ENCODE measurements at regions not wholly inside any gene's neighbourhood (a gene's known extent, or its start where the extent isn't known, plus 50 kb on each side); places are given as distances from the start of the nearest gene placed in this dataset.
A peak's percentile ranks its signal among the peaks of the same experiment; 100 is the strongest.

DNA sequence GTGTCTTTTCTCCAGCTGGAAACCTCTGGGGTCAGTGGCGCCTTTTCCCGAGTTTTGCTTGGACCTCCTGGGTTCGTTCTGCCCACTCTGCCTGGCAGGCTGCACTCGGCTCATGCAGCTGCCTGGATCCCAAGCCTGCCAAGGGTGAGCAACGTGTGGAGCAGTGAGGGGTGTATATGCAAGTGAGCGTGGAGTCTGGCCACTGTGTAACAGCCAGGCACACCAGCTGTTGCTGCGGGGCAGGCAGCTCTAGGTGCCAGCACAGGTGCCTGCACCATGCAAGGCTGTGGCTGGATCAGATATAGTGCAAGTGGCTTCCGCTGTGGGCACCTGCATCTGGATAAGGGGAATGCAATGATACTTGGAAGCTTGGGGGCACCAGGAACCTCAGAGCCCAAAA is 699.4 kb downstream of the SLITRK1 start:
- Histone ChIP-seq H3K27ac (ENCODE audit: low read depth in 2 of 2, low read length in 2 of 2) (no peak overlapping the region), H3K9ac (ENCODE audit: low read length in 3 of 3) (no peak overlapping the region), H3K4me1 (ENCODE audit: control insufficient read depth in 2 of 3, insufficient read depth in 2 of 3, low read depth in 1 of 3, low read length in 3 of 3) (no peaks in the 10 kb centered on the region), H3K9me3 (ENCODE audit: control insufficient read depth in 2 of 3, insufficient read depth in 1 of 3, low read length in 3 of 3) (no peaks in the 10 kb centered on the region), H3K36me3 (ENCODE audit: control insufficient read depth in 2 of 3, insufficient read depth in 3 of 3, low read length in 3 of 3) (no peaks in the 10 kb centered on the region), H3K27me3 (ENCODE audit: control insufficient read depth, insufficient read depth, low read length) (no peaks in the 10 kb centered on the region), H3K4me3 (ENCODE audit: low read length in 3 of 3) (no peak overlapping the region)
- DNase-seq (peak in 1 of 5 donors; percentile 59), FAIRE-seq (no peak)
- intact Hi-C loops (cut with DNase I) = no loop called here
- TF ChIP-seq, protein P1, sequence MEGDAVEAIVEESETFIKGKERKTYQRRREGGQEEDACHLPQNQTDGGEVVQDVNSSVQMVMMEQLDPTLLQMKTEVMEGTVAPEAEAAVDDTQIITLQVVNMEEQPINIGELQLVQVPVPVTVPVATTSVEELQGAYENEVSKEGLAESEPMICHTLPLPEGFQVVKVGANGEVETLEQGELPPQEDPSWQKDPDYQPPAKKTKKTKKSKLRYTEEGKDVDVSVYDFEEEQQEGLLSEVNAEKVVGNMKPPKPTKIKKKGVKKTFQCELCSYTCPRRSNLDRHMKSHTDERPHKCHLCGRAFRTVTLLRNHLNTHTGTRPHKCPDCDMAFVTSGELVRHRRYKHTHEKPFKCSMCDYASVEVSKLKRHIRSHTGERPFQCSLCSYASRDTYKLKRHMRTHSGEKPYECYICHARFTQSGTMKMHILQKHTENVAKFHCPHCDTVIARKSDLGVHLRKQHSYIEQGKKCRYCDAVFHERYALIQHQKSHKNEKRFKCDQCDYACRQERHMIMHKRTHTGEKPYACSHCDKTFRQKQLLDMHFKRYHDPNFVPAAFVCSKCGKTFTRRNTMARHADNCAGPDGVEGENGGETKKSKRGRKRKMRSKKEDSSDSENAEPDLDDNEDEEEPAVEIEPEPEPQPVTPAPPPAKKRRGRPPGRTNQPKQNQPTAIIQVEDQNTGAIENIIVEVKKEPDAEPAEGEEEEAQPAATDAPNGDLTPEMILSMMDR (IDR thresholded peaks at IDR 0.05; ENCODE audit: borderline replicate concordance, extremely low read depth, insufficient read depth) = no peak

DNA sequence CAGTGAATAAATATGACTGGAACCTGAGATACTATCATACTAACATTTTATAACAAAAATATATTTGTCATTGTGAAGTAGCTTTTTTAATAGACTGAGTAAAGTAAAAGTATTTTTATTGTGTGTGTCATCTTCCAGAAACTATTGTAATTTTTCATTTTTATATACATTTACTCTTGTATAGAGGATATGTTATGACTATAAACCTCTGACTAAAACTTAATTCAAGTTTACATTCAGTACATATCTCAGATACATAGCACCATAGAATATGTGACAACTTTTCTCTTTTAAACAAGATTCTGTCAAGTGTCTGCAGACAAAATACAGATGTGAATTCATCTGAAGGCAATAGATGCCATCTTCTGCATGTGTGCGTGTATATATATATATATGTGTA is 704.3 kb downstream of the SLITRK1 start:
- Histone ChIP-seq H3K27me3 (ENCODE audit: control insufficient read depth, insufficient read depth, low read length) (no peaks in the 10 kb centered on the region), H3K36me3 (ENCODE audit: control insufficient read depth in 2 of 3, insufficient read depth in 3 of 3, low read length in 3 of 3) (no peaks in the 10 kb centered on the region), H3K9ac (ENCODE audit: low read length in 3 of 3) (no peak overlapping the region), H3K4me1 (ENCODE audit: control insufficient read depth in 2 of 3, insufficient read depth in 2 of 3, low read depth in 1 of 3, low read length in 3 of 3) (no peaks in the 10 kb centered on the region), H3K4me3 (ENCODE audit: low read length in 3 of 3) (no peak overlapping the region), H3K27ac (ENCODE audit: low read depth in 2 of 2, low read length in 2 of 2) (no peak overlapping the region), H3K9me3 (ENCODE audit: control insufficient read depth in 2 of 3, insufficient read depth in 1 of 3, low read length in 3 of 3) (no peaks in the 10 kb centered on the region)
- intact Hi-C loops (cut with DNase I) = no loop called here
- TF ChIP-seq, protein P1 (IDR thresholded peaks at IDR 0.05; ENCODE audit: borderline replicate concordance, extremely low read depth, insufficient read depth) = no peak
- FAIRE-seq (no peak), DNase-seq (no peak)

DNA sequence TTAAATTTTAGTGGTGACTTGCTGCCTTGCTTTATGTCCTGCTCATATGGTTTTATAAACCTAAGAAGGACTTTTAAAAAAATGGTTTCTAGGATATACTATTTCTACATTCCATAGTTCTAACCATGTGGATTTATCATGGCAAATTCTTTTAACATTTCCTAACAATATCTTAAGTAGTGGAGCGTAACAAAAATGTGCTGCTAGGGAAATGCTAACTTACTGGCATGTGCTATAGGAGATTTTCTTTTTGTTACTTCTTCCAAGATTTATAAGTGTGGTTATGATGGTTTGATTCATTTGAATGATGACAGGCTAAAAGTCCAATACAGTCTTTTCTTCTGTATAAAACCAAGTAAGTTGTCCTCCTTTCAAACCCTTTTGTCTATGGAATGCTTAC is 713.7 kb downstream of the SLITRK1 start:
- H3K4me1 ChIP-seq (ENCODE audit: control insufficient read depth in 2 of 3, insufficient read depth in 2 of 3, low read depth in 1 of 3, low read length in 3 of 3) = no peaks in the 10 kb centered on the region
- H3K9me3 ChIP-seq (ENCODE audit: control insufficient read depth in 2 of 3, insufficient read depth in 1 of 3, low read length in 3 of 3) = no peaks in the 10 kb centered on the region
- H3K27me3 ChIP-seq (ENCODE audit: control insufficient read depth, insufficient read depth, low read length) = no peaks in the 10 kb centered on the region
- FAIRE-seq (no peak), DNase-seq (peak in 2 of 5 donors; percentile 3 to 7)
- H3K9ac ChIP-seq (ENCODE audit: low read length in 3 of 3) = no peak overlapping the region
- H3K27ac ChIP-seq (ENCODE audit: low read depth in 2 of 2, low read length in 2 of 2) = no peak overlapping the region
- H3K4me3 ChIP-seq (ENCODE audit: low read length in 3 of 3) = no peak overlapping the region
- intact Hi-C loops (cut with DNase I) = no loop called here
- no peaks in the 10 kb centered on the region for H3K36me3 ChIP-seq (ENCODE audit: control insufficient read depth in 2 of 3, insufficient read depth in 3 of 3, low read length in 3 of 3)
- TF ChIP-seq, protein P1 (IDR thresholded peaks at IDR 0.05; ENCODE audit: borderline replicate concordance, extremely low read depth, insufficient read depth) = no peak

DNA sequence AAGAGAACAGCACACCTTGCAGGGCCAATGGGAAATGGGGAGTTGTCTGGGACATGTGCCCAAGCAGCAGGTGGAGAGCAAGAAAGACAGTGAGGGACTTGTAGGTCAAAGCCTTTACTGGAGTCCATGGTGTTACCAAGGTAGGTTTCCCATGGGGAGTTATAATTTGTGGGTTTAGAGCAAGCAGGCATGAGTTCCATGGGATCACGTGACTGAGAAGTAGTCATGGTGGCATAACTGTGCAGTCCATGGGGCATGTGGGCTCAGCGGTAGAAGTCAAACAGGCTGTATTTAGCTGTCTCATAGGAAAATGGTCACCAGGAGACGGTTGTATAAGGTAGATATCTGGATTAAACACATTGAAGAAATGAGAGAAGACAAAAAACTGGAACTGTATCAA is 715.1 kb downstream of the SLITRK1 start:
- TF ChIP-seq, protein P1 (IDR thresholded peaks at IDR 0.05; ENCODE audit: borderline replicate concordance, extremely low read depth, insufficient read depth) = no peak
- no peak for FAIRE-seq
- no peaks in the 10 kb centered on the region for H3K36me3 ChIP-seq (ENCODE audit: control insufficient read depth in 2 of 3, insufficient read depth in 3 of 3, low read length in 3 of 3)
- intact Hi-C loops (cut with DNase I) = no loop called here
- H3K4me1 ChIP-seq (ENCODE audit: control insufficient read depth in 2 of 3, insufficient read depth in 2 of 3, low read depth in 1 of 3, low read length in 3 of 3) = no peaks in the 10 kb centered on the region
- no peak for DNase-seq
- H3K27me3 ChIP-seq (ENCODE audit: control insufficient read depth, insufficient read depth, low read length) = no peaks in the 10 kb centered on the region
- no peak overlapping the region for H3K4me3 ChIP-seq (ENCODE audit: low read length in 3 of 3)
- H3K9me3 ChIP-seq (ENCODE audit: control insufficient read depth in 2 of 3, insufficient read depth in 1 of 3, low read length in 3 of 3) = no peaks in the 10 kb centered on the region
- H3K9ac ChIP-seq (ENCODE audit: low read length in 3 of 3) = no peak overlapping the region
- no peak overlapping the region for H3K27ac ChIP-seq (ENCODE audit: low read depth in 2 of 2, low read length in 2 of 2)
